WTC11 (cell line): ENCODE measurements at regions not wholly inside any gene's neighbourhood (a gene's known extent, or its start where the extent isn't known, plus 50 kb on each side); places are given as distances from the start of the nearest gene placed in this dataset.

Experiments
- ATAC-seq: fragments of 200-7000 bp; cut with Tn5 transposase; 2 replicates; pipeline ENCODE4 v1.10.0; 2021; ENCODE audit warnings: mild to moderate bottlenecking, moderate library complexity
- CTCF ChIA-PET: fragments of 300-600 bp; sonication (Branson Sonifier 250); formaldehyde crosslinking; loops from one replicate; lab custom pipeline; 2021; ENCODE audit warnings: antibody characterized with exemption; lab: Charles Lee
- POLR2A ChIA-PET: fragments of 350-600 bp; sonication (Branson Sonifier 250); formaldehyde crosslinking; loops from one replicate; lab custom pipeline; 2021; ENCODE audit warnings: antibody characterized with exemption; lab: Charles Lee
- DNase-seq: peaks from one replicate; pipeline ENCODE4 v3.0.0; 2021; ENCODE audit warnings: low spot score
- H3K27ac Mint-ChIP-seq: 2 replicates; pipeline ENCODE4 v1.8.0; 2021; ENCODE audit warnings: mixed read lengths
- H3K27me3 Mint-ChIP-seq: 2 replicates; pipeline ENCODE4 v1.8.0; 2021; ENCODE audit warnings: low read depth, mild to moderate bottlenecking, moderate library complexity, mixed read lengths
- H3K36me3 Mint-ChIP-seq: 2 replicates; pipeline ENCODE4 v1.8.0; 2021; ENCODE audit warnings: mixed read lengths
- H3K4me1 Mint-ChIP-seq: 2 replicates; pipeline ENCODE4 v1.8.0; 2022; ENCODE audit warnings: mixed read lengths
- H3K4me3 Mint-ChIP-seq: 2 replicates; pipeline ENCODE4 v1.8.0; 2021; ENCODE audit warnings: mild to moderate bottlenecking, moderate library complexity, mixed read lengths
- H3K9me3 Mint-ChIP-seq: 2 replicates; pipeline ENCODE4 v1.8.0; 2021; ENCODE audit warnings: mixed read lengths
- CBFB ChIP-seq: sonication (generic); formaldehyde crosslinking; IDR thresholded peaks from 2 replicates; pipeline ENCODE4 v1.8.1; 2022; ENCODE audit warnings: mild to moderate bottlenecking, low read depth, missing genetic modification reagents
- ERG ChIP-seq: fragments of 250-450 bp; sonication (Bioruptor Pico); IDR thresholded peaks from 2 replicates; pipeline ENCODE4 v1.8.0; 2021; ENCODE audit warnings: mild to moderate bottlenecking
- GABPB1 ChIP-seq: sonication (generic); formaldehyde crosslinking; IDR thresholded peaks from 2 replicates; pipeline ENCODE4 v1.8.1; 2023; ENCODE audit warnings: mild to moderate bottlenecking, missing genetic modification reagents
- KAT7 ChIP-seq: sonication (generic); formaldehyde crosslinking; IDR thresholded peaks from 2 replicates; pipeline ENCODE4 v1.8.1; 2023; ENCODE audit warnings: missing genetic modification reagents, mild to moderate bottlenecking, borderline replicate concordance
- NR1H2 ChIP-seq: sonication (generic); formaldehyde crosslinking; IDR thresholded peaks from 2 replicates; pipeline ENCODE4 v1.9.0; 2021; ENCODE audit warnings: mild to moderate bottlenecking, moderate library complexity, missing genetic modification reagents
- PRDM15 ChIP-seq: sonication (generic); formaldehyde crosslinking; IDR thresholded peaks from 2 replicates; pipeline ENCODE4 v1.8.0; 2022; ENCODE audit warnings: missing genetic modification reagents
- TEAD4 ChIP-seq: sonication (generic); formaldehyde crosslinking; IDR thresholded peaks from 2 replicates; pipeline ENCODE4 v1.8.0; 2022; ENCODE audit warnings: mild to moderate bottlenecking, missing genetic modification reagents
- TP53 ChIP-seq: sonication (generic); formaldehyde crosslinking; IDR thresholded peaks from 2 replicates; pipeline ENCODE4 v1.8.1; 2023; ENCODE audit warnings: mild to moderate bottlenecking, missing genetic modification reagents
- USF1 ChIP-seq: sonication (generic); formaldehyde crosslinking; IDR thresholded peaks from 2 replicates; pipeline ENCODE4 v1.8.0; 2022; ENCODE audit warnings: mild to moderate bottlenecking, missing genetic modification reagents
- ZBTB43 ChIP-seq: sonication (generic); formaldehyde crosslinking; IDR thresholded peaks from 2 replicates; pipeline ENCODE4 v1.8.1; 2023; ENCODE audit warnings: mild to moderate bottlenecking, missing genetic modification reagents
- ZNF263 ChIP-seq: sonication (generic); formaldehyde crosslinking; IDR thresholded peaks from 2 replicates; pipeline ENCODE4 v1.8.1; 2022; ENCODE audit warnings: low read depth, mild to moderate bottlenecking, moderate library complexity, missing genetic modification reagents
- ZNF281 ChIP-seq: sonication (generic); formaldehyde crosslinking; IDR thresholded peaks from 2 replicates; pipeline ENCODE4 v1.8.0; 2023; ENCODE audit warnings: mild to moderate bottlenecking, missing genetic modification reagents
- ZNF396 ChIP-seq: fragments of 250-450 bp; sonication (Bioruptor Pico); IDR thresholded peaks from 2 replicates; pipeline ENCODE4 v1.8.0; 2021; ENCODE audit warnings: mild to moderate bottlenecking, moderate library complexity, borderline replicate concordance
- ZNF416 ChIP-seq: fragments of 250-450 bp; sonication (Bioruptor Pico); IDR thresholded peaks from 2 replicates; pipeline ENCODE4 v1.9.0; 2021; ENCODE audit warnings: mild to moderate bottlenecking, inconsistent platforms
- ZNF423 ChIP-seq: fragments of 250-450 bp; sonication (Bioruptor Pico); IDR thresholded peaks from 2 replicates; pipeline ENCODE4 v2.1.2; 2022; ENCODE audit warnings: mild to moderate bottlenecking, moderate library complexity
- ZNF512 ChIP-seq: sonication (generic); formaldehyde crosslinking; IDR thresholded peaks from 2 replicates; pipeline ENCODE4 v1.8.1; 2022; ENCODE audit warnings: missing genetic modification reagents, borderline replicate concordance

- TF ChIP-seq ZNF512: no peak
- TF ChIP-seq ZBTB43: no peak
- TF ChIP-seq, all 79 proteins: peak for 0
These were observed 121.7 kb upstream of the COL1A2 start (continued) for GRCh38 chr7:94272821-94273583.

- CTCF ChIA-PET: no interaction called here
- H3K4me3 Mint-ChIP-seq: no peak overlapping the region
- TF ChIP-seq TP53 (no peak), ZNF423 (CRISPR knock-in tag) (no peak), ZBTB43 (no peak), ZNF263 (CRISPR knock-in tag) (no peak)
- TF ChIP-seq, all 79 proteins: peak for 0
- DNase-seq (no peak), ATAC-seq (no peak)
- Mint-ChIP-seq H3K9me3 (no peaks in the 10 kb centered on the region), H3K4me1 (no peaks in the 10 kb centered on the region; the same call in 1 of the 2 replicates), H3K36me3 (no peaks in the 10 kb centered on the region), H3K27ac (no peak overlapping the region), H3K27me3 (peaks cover 3% of the 10 kb centered on the region; the same call in 1 of the 2 replicates)
- POLR2A ChIA-PET: no interaction called here
These were observed 119.9 kb upstream of the COL1A2 start for GRCh38 chr7:94274828-94275227.

- ChIA-PET POLR2A (no interaction called here), CTCF (interaction anchor here (1.2 kb wide), 1 partner anchor 654 kb away, joined by 4 read pairs; no protein-coding TSS in a partner anchor)
- DNase-seq (no peak), ATAC-seq (no peak)
- Mint-ChIP-seq H3K27me3 (peaks cover 3% of the 10 kb centered on the region; the same call in 1 of the 2 replicates), H3K36me3 (no peaks in the 10 kb centered on the region), H3K9me3 (no peaks in the 10 kb centered on the region), H3K27ac (no peak overlapping the region), H3K4me1 (no peaks in the 10 kb centered on the region; the same call in 1 of the 2 replicates), H3K4me3 (no peak overlapping the region)
- TF ChIP-seq TP53: no peak
These were observed 118.7 kb upstream of the COL1A2 start for GRCh38 chr7:94276027-94276426.

GRCh38 chr7:94276795-94277194, 117.9 kb upstream of the COL1A2 start:
- CTCF ChIA-PET: interaction anchor here (1.2 kb wide), 1 partner anchor 655 kb away, joined by 4 read pairs; no protein-coding TSS in a partner anchor
- no peaks in the 10 kb centered on the region; the same call in 1 of the 2 replicates for H3K4me1 Mint-ChIP-seq
- DNase-seq (no peak), ATAC-seq (peak; percentile 83)
- no peak overlapping the region for H3K27ac Mint-ChIP-seq
- no peaks in the 10 kb centered on the region for H3K36me3 Mint-ChIP-seq
- H3K4me3 Mint-ChIP-seq: no peak overlapping the region
- POLR2A ChIA-PET: no interaction called here
- no peaks in the 10 kb centered on the region for H3K9me3 Mint-ChIP-seq
- peaks cover 3% of the 10 kb centered on the region; the same call in 1 of the 2 replicates for H3K27me3 Mint-ChIP-seq
- TF ChIP-seq ZNF396 (CRISPR knock-in tag): no peak
- TF ChIP-seq CBFB (CRISPR knock-in tag): no peak
- TF ChIP-seq ZNF416 (CRISPR knock-in tag): no peak
- TF ChIP-seq ZNF281 (CRISPR knock-in tag): no peak
- TF ChIP-seq USF1 (CRISPR knock-in tag): no peak
- TF ChIP-seq TEAD4 (CRISPR knock-in tag): no peak
- TF ChIP-seq GABPB1 (CRISPR knock-in tag): no peak
- no peak for TF ChIP-seq ERG (CRISPR knock-in tag)
- TF ChIP-seq NR1H2 (CRISPR knock-in tag): no peak
- no peak for TF ChIP-seq PRDM15 (CRISPR knock-in tag)
- TF ChIP-seq KAT7 (CRISPR knock-in tag): no peak
